ENCODE measurements at regions not wholly inside any gene's neighbourhood (a gene's known extent, or its start where the extent isn't known, plus 50 kb on each side); places are given as distances from the start of the nearest gene placed in this dataset.

DNA sequence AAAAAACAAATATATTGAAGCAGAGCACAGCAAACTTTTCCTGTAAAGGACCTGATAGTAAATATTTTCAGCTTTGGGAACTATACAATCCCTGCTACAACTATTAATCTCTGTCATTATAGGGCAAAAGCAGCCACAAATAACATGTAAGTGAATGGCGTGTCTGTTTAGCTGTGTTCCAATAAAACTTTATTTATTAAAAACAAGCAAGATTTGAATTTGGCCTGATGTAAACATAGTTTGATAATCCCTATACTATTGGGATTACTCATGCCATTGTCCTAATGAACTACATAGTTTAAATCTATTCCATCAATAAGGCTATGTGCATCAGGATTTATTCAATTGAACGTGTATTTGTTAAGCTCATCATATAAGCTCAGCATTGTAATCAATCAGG is 286.8 kb upstream of the CNTN6 start (continued):
- TF ChIP-seq FOXJ3 (CRISPR knock-in tag; IDR thresholded peaks at IDR 0.05) (no peak), USF2 (IDR thresholded peaks at IDR 0.05; ENCODE audit: borderline replicate concordance, low read depth, low read length) (no peak), GATA2 (CRISPR knock-in tag; IDR thresholded peaks at IDR 0.05) (no peak), JUND (IDR thresholded peaks at IDR 0.05) (no peak), SIN3A (IDR thresholded peaks at IDR 0.05; ENCODE audit: borderline replicate concordance, low read depth, low read length) (no peak)

DNA sequence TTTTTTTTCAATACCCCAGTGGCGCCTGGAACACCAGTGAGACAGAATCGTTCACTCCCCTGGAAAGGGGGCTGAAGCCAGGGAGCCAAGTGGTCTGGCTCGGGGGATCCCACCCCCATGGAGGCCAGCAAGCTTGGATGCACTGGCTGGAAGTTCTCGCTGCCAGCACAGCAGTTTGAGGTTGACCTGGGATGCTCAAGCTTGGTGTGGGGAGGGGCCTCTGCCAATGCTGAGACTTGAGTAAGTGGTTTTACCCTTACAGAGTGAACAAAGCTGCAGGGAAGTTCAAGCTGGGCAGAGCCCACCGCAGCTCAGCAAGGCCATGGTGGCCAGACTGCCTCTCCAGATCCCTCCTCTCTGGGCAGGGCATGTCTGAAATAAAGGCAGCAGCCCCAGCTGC is 276.2 kb upstream of the CNTN6 start:
- Histone ChIP-seq H3K27me3 (ENCODE audit: insufficient read depth) (no peaks in the 10 kb centered on the region), H3K4me3 (ENCODE audit: low read depth in 2 of 2, low read length in 1 of 2) (no peak overlapping the region), H3K9me3 (no peaks in the 10 kb centered on the region), H4K20me1 (ENCODE audit: insufficient read depth) (no peaks in the 10 kb centered on the region), H3K79me2 (ENCODE audit: insufficient read depth) (no peaks in the 10 kb centered on the region), H2AFZ (ENCODE audit: low read depth) (no peak overlapping the region), H3K4me2 (no peak overlapping the region), H3K4me1 (ENCODE audit: control insufficient read depth in 1 of 2, insufficient read depth in 2 of 2, low read depth in 1 of 2, low read length in 1 of 2) (no peaks in the 10 kb centered on the region), H3K9me2 (no peaks in the 10 kb centered on the region), H3K36me3 (replicated peaks in 1 of 2; ENCODE audit: control insufficient read depth in 1 of 2, insufficient read depth in 2 of 2, low read length in 1 of 2) (no peaks in the 10 kb centered on the region), H3K9ac (no peak overlapping the region), H3K27ac (ENCODE audit: low read depth in 2 of 2, low read length in 1 of 2) (no peak overlapping the region), H3F3A (replicated peaks; ENCODE audit: insufficient read depth) (no peaks in the 10 kb centered on the region)
- no peak for DNase-seq
- TF ChIP-seq TCF12 (IDR thresholded peaks at IDR 0.05) (no peak), RCOR1 (IDR thresholded peaks at IDR 0.05; ENCODE audit: low read length) (no peak), SIN3A (IDR thresholded peaks at IDR 0.05; ENCODE audit: borderline replicate concordance, low read depth, low read length) (no peak), JUND (IDR thresholded peaks at IDR 0.05) (no peak), GABPA (IDR thresholded peaks at IDR 0.05; ENCODE audit: low read depth) (no peak), IRF3 (IDR thresholded peaks at IDR 0.05; ENCODE audit: low read depth, low read length) (no peak)
- WGBS (ENCODE audit: low lambda C conversion rate): 4% methylated on average over 4 of the region's 5 CpGs
- ChIA-PET POLR2A (no interaction called here), CTCF (interaction anchor here (1.1 kb wide), 1 partner anchor 11 kb away, joined by 3 read pairs; no protein-coding TSS in a partner anchor)

DNA sequence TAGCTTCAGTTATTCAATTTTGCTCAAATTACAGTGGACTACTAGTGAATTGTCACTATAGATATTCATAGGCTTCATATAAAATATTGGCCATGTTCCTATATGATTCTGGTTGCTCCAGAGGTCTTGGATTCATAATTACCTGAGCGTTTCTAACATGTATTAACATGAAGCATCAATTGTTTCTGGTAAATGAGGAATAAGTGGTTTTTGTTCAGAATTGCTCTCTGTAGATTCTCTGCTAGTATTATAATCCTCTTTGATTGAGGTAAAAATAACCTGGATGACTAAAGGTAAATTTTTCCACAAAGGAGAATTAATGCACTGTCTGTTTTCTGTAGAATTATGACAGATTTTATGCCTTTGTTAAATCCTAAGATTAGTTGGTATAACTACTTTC is 258.1 kb upstream of the CNTN6 start:
- Histone ChIP-seq H3K27me3 (ENCODE audit: insufficient read depth) (no peaks in the 10 kb centered on the region), H3K27ac (ENCODE audit: low read depth in 2 of 2, low read length in 1 of 2) (no peak overlapping the region), H3K9ac (no peak overlapping the region), H3K4me3 (ENCODE audit: low read depth in 2 of 2, low read length in 1 of 2) (no peak overlapping the region), H3K79me2 (ENCODE audit: insufficient read depth) (no peaks in the 10 kb centered on the region), H3K4me1 (ENCODE audit: control insufficient read depth in 1 of 2, insufficient read depth in 2 of 2, low read depth in 1 of 2, low read length in 1 of 2) (no peaks in the 10 kb centered on the region), H3K9me3 (no peaks in the 10 kb centered on the region), H3K4me2 (no peak overlapping the region), H4K20me1 (ENCODE audit: insufficient read depth) (no peaks in the 10 kb centered on the region), H3K36me3 (replicated peaks in 1 of 2; ENCODE audit: control insufficient read depth in 1 of 2, insufficient read depth in 2 of 2, low read length in 1 of 2) (no peaks in the 10 kb centered on the region), H2AFZ (ENCODE audit: low read depth) (no peak overlapping the region), H3K9me2 (no peaks in the 10 kb centered on the region), H3F3A (replicated peaks; ENCODE audit: insufficient read depth) (no peaks in the 10 kb centered on the region)
- ChIA-PET POLR2A (no interaction called here), CTCF (no interaction called here)
- no peak for DNase-seq
- WGBS (ENCODE audit: low lambda C conversion rate): 9% methylated on average over 1 of the region's 1 CpG
- TF ChIP-seq MXI1 (IDR thresholded peaks at IDR 0.05; ENCODE audit: low read depth, low read length) (no peak), TAF1 (IDR thresholded peaks at IDR 0.05; ENCODE audit: borderline replicate concordance, low read depth, low read length) (no peak), USF2 (IDR thresholded peaks at IDR 0.05; ENCODE audit: borderline replicate concordance, low read depth, low read length) (no peak), CTCF (IDR thresholded peaks at IDR 0.05) (no peak), JUND (IDR thresholded peaks at IDR 0.05) (no peak), FOXJ3 (CRISPR knock-in tag; IDR thresholded peaks at IDR 0.05) (no peak), ZBTB33 (IDR thresholded peaks at IDR 0.05; ENCODE audit: borderline replicate concordance, low read depth) (no peak), RCOR1 (IDR thresholded peaks at IDR 0.05; ENCODE audit: low read length) (no peak), RFX5 (IDR thresholded peaks at IDR 0.05; ENCODE audit: low read length) (no peak), NRF1 (IDR thresholded peaks at IDR 0.05; ENCODE audit: low read depth, low read length) (no peak), NFIC (IDR thresholded peaks at IDR 0.05; ENCODE audit: borderline replicate concordance) (no peak), RAD21 (IDR thresholded peaks at IDR 0.05; ENCODE audit: low read length) (no peak), FOXM1 (IDR thresholded peaks at IDR 0.05; ENCODE audit: low read depth) (no peak), EP300 (IDR thresholded peaks at IDR 0.05; ENCODE audit: borderline replicate concordance in 1 of 2, low read depth in 1 of 2, low read length in 1 of 2) (no peak)
- TF ChIP-seq, protein P1, sequence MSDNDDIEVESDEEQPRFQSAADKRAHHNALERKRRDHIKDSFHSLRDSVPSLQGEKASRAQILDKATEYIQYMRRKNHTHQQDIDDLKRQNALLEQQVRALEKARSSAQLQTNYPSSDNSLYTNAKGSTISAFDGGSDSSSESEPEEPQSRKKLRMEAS (IDR thresholded peaks at IDR 0.05; ENCODE audit: low read depth): no peak
